GM21528 (cell line): ENCODE measurements at regions not wholly inside any gene's neighbourhood (a gene's known extent, or its start where the extent isn't known, plus 50 kb on each side); places are given as distances from the start of the nearest gene placed in this dataset.

Experiments used
- ATAC-seq: cut with Tn5 transposase; IDR thresholded peaks from one replicate; pipeline ENCODE4 v1.9.1; 2021; ENCODE audit warnings: mild to moderate bottlenecking, moderate library complexity; ENCODE audit not compliant: unreplicated experiment, low FRiP score

- no peak for ATAC-seq
Measured at GRCh38 chr14:98634043-98634820, 637.8 kb downstream of the BCL11B start.

- no peak for ATAC-seq
Measured at GRCh38 chr14:98638366-98638765, 633.6 kb downstream of the BCL11B start.

GRCh38 chr14:98647754-98648153, 624.2 kb downstream of the BCL11B start:
- no peak for ATAC-seq

- no peak for ATAC-seq
Measured at GRCh38 chr14:98651037-98651436, 621.0 kb downstream of the BCL11B start.

- ATAC-seq: no peak
Measured at GRCh38 chr14:98665007-98665406, 607.0 kb downstream of the BCL11B start.

- no peak for ATAC-seq
Measured at GRCh38 chr14:98666545-98666944, 605.5 kb downstream of the BCL11B start.

- ATAC-seq: no peak
Measured at GRCh38 chr14:98682033-98682432, 590.0 kb downstream of the BCL11B start.

- no peak for ATAC-seq
Measured at GRCh38 chr14:98682726-98683125, 589.3 kb downstream of the BCL11B start.

GRCh38 chr14:98684468-98684867, 587.5 kb downstream of the BCL11B start:
- no peak for ATAC-seq

GRCh38 chr14:98685725-98686124, 586.3 kb downstream of the BCL11B start:
- ATAC-seq: no peak

GRCh38 chr14:98688446-98688845, 583.6 kb downstream of the BCL11B start:
- ATAC-seq: no peak

GRCh38 chr14:98689951-98690350, 582.0 kb downstream of the BCL11B start:
- ATAC-seq: no peak

- no peak for ATAC-seq
Measured at GRCh38 chr14:98692832-98693231, 579.2 kb downstream of the BCL11B start.

GRCh38 chr14:98694541-98694940, 577.5 kb downstream of the BCL11B start:
- no peak for ATAC-seq

- no peak for ATAC-seq
Measured at GRCh38 chr14:98695809-98696208, 576.2 kb downstream of the BCL11B start.

GRCh38 chr14:98698341-98698740, 573.7 kb downstream of the BCL11B start:
- no peak for ATAC-seq

- ATAC-seq: no peak
Measured at GRCh38 chr14:98700748-98701147, 571.2 kb downstream of the BCL11B start.

GRCh38 chr14:98701377-98701776, 570.6 kb downstream of the BCL11B start:
- ATAC-seq: no peak

GRCh38 chr14:98704441-98704840, 567.6 kb downstream of the BCL11B start:
- no peak for ATAC-seq

- no peak for ATAC-seq
Measured at GRCh38 chr14:98705871-98706300, 566.1 kb downstream of the BCL11B start.

GRCh38 chr14:98707522-98707921, 564.5 kb downstream of the BCL11B start:
- no peak for ATAC-seq

GRCh38 chr14:98708555-98708954, 563.4 kb downstream of the BCL11B start:
- no peak for ATAC-seq

- ATAC-seq: no peak
Measured at GRCh38 chr14:98711453-98711852, 560.5 kb downstream of the BCL11B start.
